ENCODE measurements at regions not wholly inside any gene's neighbourhood (a gene's known extent, or its start where the extent isn't known, plus 50 kb on each side); places are given as distances from the start of the nearest gene placed in this dataset.

DNA sequence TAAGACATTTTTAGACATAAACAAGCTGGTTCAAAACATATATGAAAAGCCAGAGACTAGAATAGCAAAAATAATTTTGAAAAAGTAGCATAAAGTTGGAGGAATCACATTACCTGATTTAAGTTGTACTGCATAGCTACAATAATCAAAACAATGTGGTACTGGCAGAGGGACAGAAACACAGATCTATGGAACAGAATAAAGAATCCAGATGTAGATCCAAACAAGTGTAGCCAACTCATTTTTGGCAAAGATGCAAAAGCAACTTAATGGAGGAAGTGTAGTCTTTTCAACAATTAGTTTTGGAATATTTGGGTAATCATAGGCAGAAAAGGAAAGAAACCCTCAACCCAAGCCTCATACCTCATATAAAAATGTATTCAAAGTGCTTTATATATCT is 278.7 kb upstream of the ZNF521 start:
- CTCF ChIA-PET = no interaction called here
- no peaks in the 10 kb centered on the region for H3K27me3 ChIP-seq (replicated peaks; ENCODE audit: insufficient read depth, low read depth, low read length, poor library complexity)
- H3K27ac ChIP-seq (ENCODE audit: low read depth, low read length, poor library complexity, severe bottlenecking) = no peak overlapping the region
- intact Hi-C loops (cut with micrococcal nuclease; ENCODE audit: unreplicated experiment) = no loop called here
- no peak overlapping the region for H3K4me3 ChIP-seq (ENCODE audit: low read depth, low read length, poor library complexity, severe bottlenecking)
- H3K9me3 ChIP-seq (ENCODE audit: low read depth, low read length, poor library complexity, severe bottlenecking) = peaks cover 33% of the 10 kb centered on the region
- no TSS peak for BruUV-seq (replicated peaks)
- no peak for TF ChIP-seq CTCF (conservative IDR thresholded peaks at IDR 0.05; ENCODE audit: low read depth, low read length)
- TF ChIP-seq EZH2 (IDR thresholded peaks at IDR 0.05; ENCODE audit: borderline replicate concordance, low read depth, low read length, poor library complexity, severe bottlenecking) = no peak
- no peak for DNase-seq (ENCODE audit: low spot score)
- POLR2A ChIA-PET (ENCODE audit: low non-redundant PET) = no interaction called here
- H3K36me3 ChIP-seq (ENCODE audit: insufficient read depth, low read length, poor library complexity, severe bottlenecking) = no peaks in the 10 kb centered on the region
- no peaks in the 10 kb centered on the region for H3K4me1 ChIP-seq (ENCODE audit: insufficient read depth, low read length, poor library complexity, severe bottlenecking)

GRCh38 chr18:25621682-25622081 is 269.7 kb upstream of the ZNF521 start:
- BruUV-seq (replicated peaks) = no TSS peak

DNA sequence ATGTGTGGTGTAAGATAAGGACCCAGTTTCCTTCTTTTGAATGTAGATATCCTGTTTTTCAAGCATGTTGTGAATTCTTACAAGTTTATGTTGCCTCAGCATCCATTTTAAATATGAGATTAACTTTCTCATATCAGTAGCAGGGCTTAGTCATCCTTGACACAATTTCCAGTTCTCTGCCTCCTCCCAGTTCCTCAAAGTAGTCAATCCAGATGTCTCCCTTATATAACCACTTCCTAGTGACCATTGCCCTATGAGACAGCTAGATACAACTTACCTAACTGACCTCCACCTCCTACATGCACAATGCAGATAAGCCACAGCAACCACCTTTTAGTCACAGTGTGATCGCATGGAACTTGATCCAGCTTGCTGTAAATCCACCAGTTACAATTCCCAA is 269.2 kb upstream of the ZNF521 start:
- Histone ChIP-seq H3K4me3 (ENCODE audit: low read depth, low read length, poor library complexity, severe bottlenecking) (no peak overlapping the region), H3K27ac (ENCODE audit: low read depth, low read length, poor library complexity, severe bottlenecking) (no peak overlapping the region), H3K36me3 (ENCODE audit: insufficient read depth, low read length, poor library complexity, severe bottlenecking) (no peaks in the 10 kb centered on the region), H3K9me3 (ENCODE audit: low read depth, low read length, poor library complexity, severe bottlenecking) (peaks cover 21% of the 10 kb centered on the region), H3K27me3 (replicated peaks; ENCODE audit: insufficient read depth, low read depth, low read length, poor library complexity) (no peaks in the 10 kb centered on the region), H3K4me1 (ENCODE audit: insufficient read depth, low read length, poor library complexity, severe bottlenecking) (no peaks in the 10 kb centered on the region)
- BruUV-seq (replicated peaks) = no TSS peak
- DNase-seq (ENCODE audit: low spot score) = no peak
- TF ChIP-seq CTCF (conservative IDR thresholded peaks at IDR 0.05; ENCODE audit: low read depth, low read length) (no peak), EZH2 (IDR thresholded peaks at IDR 0.05; ENCODE audit: borderline replicate concordance, low read depth, low read length, poor library complexity, severe bottlenecking) (no peak)
- CTCF ChIA-PET = no interaction called here
- intact Hi-C loops (cut with micrococcal nuclease; ENCODE audit: unreplicated experiment) = no loop called here
- POLR2A ChIA-PET (ENCODE audit: low non-redundant PET) = no interaction called here

More at GRCh38 chr18:25621682-25622081, 269.7 kb upstream of the ZNF521 start:
- H3K27ac ChIP-seq (ENCODE audit: low read depth, low read length, poor library complexity, severe bottlenecking) = no peak overlapping the region
- no peak for DNase-seq (ENCODE audit: low spot score)
- CTCF ChIA-PET = no interaction called here
- H3K27me3 ChIP-seq (replicated peaks; ENCODE audit: insufficient read depth, low read depth, low read length, poor library complexity) = no peaks in the 10 kb centered on the region
- H3K4me1 ChIP-seq (ENCODE audit: insufficient read depth, low read length, poor library complexity, severe bottlenecking) = no peaks in the 10 kb centered on the region
- POLR2A ChIA-PET (ENCODE audit: low non-redundant PET) = no interaction called here
- TF ChIP-seq EZH2 (IDR thresholded peaks at IDR 0.05; ENCODE audit: borderline replicate concordance, low read depth, low read length, poor library complexity, severe bottlenecking) (no peak), CTCF (conservative IDR thresholded peaks at IDR 0.05; ENCODE audit: low read depth, low read length) (no peak)
- no peak overlapping the region for H3K4me3 ChIP-seq (ENCODE audit: low read depth, low read length, poor library complexity, severe bottlenecking)
- peaks cover 23% of the 10 kb centered on the region for H3K9me3 ChIP-seq (ENCODE audit: low read depth, low read length, poor library complexity, severe bottlenecking)
- H3K36me3 ChIP-seq (ENCODE audit: insufficient read depth, low read length, poor library complexity, severe bottlenecking) = no peaks in the 10 kb centered on the region
- intact Hi-C loops (cut with micrococcal nuclease; ENCODE audit: unreplicated experiment) = no loop called here

All from A673 (cell line).